ENCODE measurements at regions not wholly inside any gene's neighbourhood (a gene's known extent, or its start where the extent isn't known, plus 50 kb on each side); places are given as distances from the start of the nearest gene placed in this dataset.

- no peaks in the 10 kb centered on the region for H3K27me3 ChIP-seq (ENCODE audit: low read depth, low read length)
- no peaks in the 10 kb centered on the region for H4K20me1 ChIP-seq (ENCODE audit: insufficient read depth, low read length)
- H3K36me3 ChIP-seq (replicated peaks; ENCODE audit: low read depth, low read length): no peaks in the 10 kb centered on the region
- H3K27ac ChIP-seq (ENCODE audit: low read length): no peak overlapping the region
- no peak overlapping the region for H3K4me3 ChIP-seq (ENCODE audit: low read length)
- H3K9ac ChIP-seq (ENCODE audit: low read length): no peak overlapping the region
- no peak overlapping the region for H3K4me2 ChIP-seq (ENCODE audit: low read length)
- no peak overlapping the region for H2AFZ ChIP-seq (ENCODE audit: low read depth, low read length)
- H3K79me2 ChIP-seq (ENCODE audit: low read length): no peaks in the 10 kb centered on the region
- H3K4me1 ChIP-seq (ENCODE audit: low read length): no peaks in the 10 kb centered on the region
- no peaks in the 10 kb centered on the region for H3K9me3 ChIP-seq (ENCODE audit: insufficient read depth, low read length)
- TF ChIP-seq EZH2phosphoT487 (IDR thresholded peaks at IDR 0.05; ENCODE audit: low read depth) (no peak), CTCF (IDR thresholded peaks at IDR 0.05; ENCODE audit: low read depth, low read length) (no peak)
Observed at GRCh38 chr11:101331411-101331810, 201.8 kb upstream of the PGR start.

- Histone ChIP-seq H2AFZ (ENCODE audit: low read depth, low read length) (no peak overlapping the region), H3K27me3 (ENCODE audit: low read depth, low read length) (no peaks in the 10 kb centered on the region), H3K36me3 (replicated peaks; ENCODE audit: low read depth, low read length) (no peaks in the 10 kb centered on the region), H3K4me1 (ENCODE audit: low read length) (no peaks in the 10 kb centered on the region), H3K27ac (ENCODE audit: low read length) (no peak overlapping the region), H4K20me1 (ENCODE audit: insufficient read depth, low read length) (no peaks in the 10 kb centered on the region), H3K4me2 (ENCODE audit: low read length) (no peak overlapping the region), H3K79me2 (ENCODE audit: low read length) (no peaks in the 10 kb centered on the region), H3K4me3 (ENCODE audit: low read length) (no peak overlapping the region), H3K9ac (ENCODE audit: low read length) (no peak overlapping the region), H3K9me3 (ENCODE audit: insufficient read depth, low read length) (no peaks in the 10 kb centered on the region)
- TF ChIP-seq EZH2phosphoT487 (IDR thresholded peaks at IDR 0.05; ENCODE audit: low read depth) (no peak), CTCF (IDR thresholded peaks at IDR 0.05; ENCODE audit: low read depth, low read length) (no peak)
Observed at GRCh38 chr11:101327908-101328307, 198.3 kb upstream of the PGR start.

- Histone ChIP-seq H3K9ac (ENCODE audit: low read length) (no peak overlapping the region), H3K36me3 (replicated peaks; ENCODE audit: low read depth, low read length) (no peaks in the 10 kb centered on the region), H3K4me1 (ENCODE audit: low read length) (no peaks in the 10 kb centered on the region), H3K9me3 (ENCODE audit: insufficient read depth, low read length) (no peaks in the 10 kb centered on the region), H3K4me2 (ENCODE audit: low read length) (no peak overlapping the region), H3K27me3 (ENCODE audit: low read depth, low read length) (no peaks in the 10 kb centered on the region), H4K20me1 (ENCODE audit: insufficient read depth, low read length) (no peaks in the 10 kb centered on the region), H3K79me2 (ENCODE audit: low read length) (no peaks in the 10 kb centered on the region), H2AFZ (ENCODE audit: low read depth, low read length) (no peak overlapping the region), H3K27ac (ENCODE audit: low read length) (no peak overlapping the region), H3K4me3 (ENCODE audit: low read length) (no peak overlapping the region)
- TF ChIP-seq EZH2phosphoT487 (IDR thresholded peaks at IDR 0.05; ENCODE audit: low read depth): no peak
- no peak for TF ChIP-seq CTCF (IDR thresholded peaks at IDR 0.05; ENCODE audit: low read depth, low read length)
Observed at GRCh38 chr11:101326141-101326540, 196.5 kb upstream of the PGR start.

- H3K4me3 ChIP-seq (ENCODE audit: low read length): no peak overlapping the region
- H4K20me1 ChIP-seq (ENCODE audit: insufficient read depth, low read length): no peaks in the 10 kb centered on the region
- TF ChIP-seq CTCF (IDR thresholded peaks at IDR 0.05; ENCODE audit: low read depth, low read length): peak; percentile 33; the same call in 1 of the 2 replicates
- TF ChIP-seq EZH2phosphoT487 (IDR thresholded peaks at IDR 0.05; ENCODE audit: low read depth): no peak
- H3K4me1 ChIP-seq (ENCODE audit: low read length): no peaks in the 10 kb centered on the region
- no peaks in the 10 kb centered on the region for H3K36me3 ChIP-seq (replicated peaks; ENCODE audit: low read depth, low read length)
- no peaks in the 10 kb centered on the region for H3K9me3 ChIP-seq (ENCODE audit: insufficient read depth, low read length)
- no peak overlapping the region for H3K4me2 ChIP-seq (ENCODE audit: low read length)
- no peak overlapping the region for H3K9ac ChIP-seq (ENCODE audit: low read length)
- no peaks in the 10 kb centered on the region for H3K27me3 ChIP-seq (ENCODE audit: low read depth, low read length)
- H2AFZ ChIP-seq (ENCODE audit: low read depth, low read length): no peak overlapping the region
- no peaks in the 10 kb centered on the region for H3K79me2 ChIP-seq (ENCODE audit: low read length)
- H3K27ac ChIP-seq (ENCODE audit: low read length): no peak overlapping the region
Observed at GRCh38 chr11:101323997-101324396, 194.4 kb upstream of the PGR start.
